D341Med (cell line): ENCODE measurements at regions not wholly inside any gene's neighbourhood (a gene's known extent, or its start where the extent isn't known, plus 50 kb on each side); places are given as distances from the start of the nearest gene placed in this dataset.
A peak's percentile ranks its signal among the peaks of the same experiment; 100 is the strongest.
"Not testable (repeated sequence)": the region's sequence is repeated elsewhere in the genome, so short reads cannot be mapped to it uniquely, and the experiment has no call there.

Source experiments
- DNase-seq: peaks from one replicate; pipeline ENCODE4 v3.0.0; 2012; ENCODE audit warnings: low spot score

DNA sequence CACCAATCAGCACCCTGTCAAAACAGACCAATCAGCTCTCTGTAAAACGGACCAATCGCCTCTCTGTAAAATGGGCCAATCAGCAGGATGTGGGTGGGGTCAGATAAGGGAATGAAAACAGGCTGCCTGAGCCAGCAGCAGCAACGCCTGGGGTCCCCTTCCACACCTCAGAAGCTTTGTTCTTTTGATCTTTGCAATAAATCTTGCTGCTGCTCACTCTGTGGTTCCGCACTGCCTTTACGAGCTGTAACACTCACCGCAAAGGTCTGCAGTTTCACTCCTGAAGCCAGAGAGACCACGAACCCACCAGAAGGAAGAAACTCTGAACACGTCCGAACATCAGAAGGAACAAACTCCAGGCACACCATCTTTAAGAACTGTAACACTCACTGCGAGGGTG, 251.4 kb downstream of the ZIC4 start:
- not testable (repeated sequence) for DNase-seq

DNA sequence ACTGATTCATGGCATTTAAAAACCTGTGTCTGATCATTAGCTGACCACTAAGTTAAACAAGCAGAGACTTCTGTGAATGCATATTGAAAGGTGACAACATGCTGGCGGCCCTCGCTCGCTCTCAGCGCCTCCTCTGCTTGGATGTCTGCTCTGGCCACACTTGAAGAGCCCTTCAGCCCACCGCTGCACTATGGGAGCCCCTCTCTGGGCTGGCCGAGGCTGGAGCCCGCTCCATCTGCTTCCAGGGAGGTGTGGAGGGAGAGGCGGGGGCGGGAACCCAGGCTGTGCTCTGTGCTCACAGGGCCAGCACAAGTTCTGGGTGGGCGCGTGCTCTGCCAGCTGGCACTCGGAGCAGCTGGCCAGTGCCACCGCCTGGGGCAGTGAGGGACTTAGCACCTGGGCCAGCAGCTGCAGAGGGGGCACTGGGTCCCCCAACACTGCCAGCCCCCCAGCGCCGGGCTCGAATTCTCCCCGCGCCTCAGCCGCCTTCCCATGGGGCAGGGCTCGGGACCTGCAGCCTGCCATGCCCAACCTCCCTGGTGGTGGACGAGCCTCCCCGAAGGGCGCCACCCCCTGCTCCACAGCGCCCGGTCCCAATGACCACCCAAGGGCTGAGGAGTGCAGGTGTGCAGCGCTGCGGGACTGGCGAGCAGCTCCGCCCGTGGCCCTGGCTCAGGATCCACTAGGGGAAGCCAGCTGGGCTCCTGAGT, 252.4 kb downstream of the ZIC4 start:
- DNase-seq = no peak

DNA sequence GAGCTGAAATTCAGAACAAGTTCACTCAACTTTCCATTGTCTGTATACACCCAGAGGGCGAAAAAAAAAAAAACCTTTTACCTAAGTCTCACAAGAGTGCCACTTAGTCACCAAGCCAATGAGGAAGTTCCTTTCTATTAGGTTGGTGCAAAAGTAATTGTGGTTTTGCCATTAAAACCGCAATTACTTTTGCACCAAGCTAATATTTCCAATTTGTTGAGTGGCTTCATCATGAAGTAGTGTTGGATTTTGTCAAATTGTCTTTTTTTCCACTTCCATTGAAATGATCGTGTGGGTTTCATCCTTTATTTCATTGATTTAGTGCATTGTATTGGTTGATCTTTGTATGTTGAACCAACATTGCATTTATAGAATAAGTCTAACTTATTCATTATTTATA, 253.9 kb downstream of the ZIC4 start:
- DNase-seq = no peak

DNA sequence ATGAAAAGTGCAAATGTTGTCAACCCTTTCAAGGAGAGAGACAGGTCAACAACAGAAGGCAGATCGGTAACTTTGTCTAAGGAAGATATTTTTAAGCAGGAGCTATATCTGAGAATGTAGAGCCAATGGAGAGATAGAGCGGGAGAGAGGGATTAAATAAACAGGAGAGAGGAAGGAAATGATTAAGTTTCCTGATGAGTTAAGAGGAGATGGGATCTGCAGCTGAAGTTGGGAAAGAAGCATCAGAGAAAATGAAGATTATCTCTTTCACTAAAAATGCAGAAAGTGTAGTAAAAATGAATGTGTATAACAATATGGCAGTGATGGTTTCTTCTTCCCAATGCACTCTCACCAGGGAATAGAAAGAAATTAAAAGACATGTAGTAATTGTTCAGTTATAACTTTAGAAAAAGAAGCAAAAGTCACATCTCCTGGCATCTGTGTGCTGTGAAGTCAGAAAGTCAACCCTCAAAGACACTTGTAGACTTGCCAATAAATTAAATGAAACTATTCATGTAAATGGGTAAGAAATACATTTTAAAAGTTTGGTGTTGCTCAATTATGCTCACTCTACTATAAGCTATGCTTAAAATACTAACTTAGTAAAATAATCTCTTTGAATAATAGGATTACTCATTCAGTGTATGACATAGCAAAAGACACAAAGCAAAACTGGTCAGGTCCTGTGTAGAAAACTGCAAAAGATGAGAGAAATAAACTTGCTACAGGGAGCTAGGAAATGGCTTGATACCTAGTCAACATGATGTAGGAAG, 264.6 kb downstream of the ZIC4 start:
- DNase-seq = no peak

DNA sequence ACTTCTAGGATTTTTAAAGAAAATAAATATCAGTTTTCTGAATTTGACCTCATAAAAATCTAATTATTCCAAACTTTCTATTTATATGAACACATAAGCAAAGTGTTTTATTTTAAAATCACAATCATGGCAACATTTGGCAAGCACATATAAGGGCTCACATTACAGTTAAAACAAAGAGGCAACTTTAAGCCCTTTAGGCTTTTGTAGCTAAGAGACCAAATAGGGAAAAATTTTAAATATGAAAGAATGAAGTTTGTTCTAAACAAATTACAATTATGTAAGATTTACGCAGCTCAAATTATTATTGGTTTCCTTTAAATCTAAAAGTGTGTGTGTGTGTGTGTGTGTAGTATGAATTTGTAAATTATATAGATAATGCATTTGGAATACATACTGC, 267.0 kb downstream of the ZIC4 start:
- DNase-seq = no peak

DNA sequence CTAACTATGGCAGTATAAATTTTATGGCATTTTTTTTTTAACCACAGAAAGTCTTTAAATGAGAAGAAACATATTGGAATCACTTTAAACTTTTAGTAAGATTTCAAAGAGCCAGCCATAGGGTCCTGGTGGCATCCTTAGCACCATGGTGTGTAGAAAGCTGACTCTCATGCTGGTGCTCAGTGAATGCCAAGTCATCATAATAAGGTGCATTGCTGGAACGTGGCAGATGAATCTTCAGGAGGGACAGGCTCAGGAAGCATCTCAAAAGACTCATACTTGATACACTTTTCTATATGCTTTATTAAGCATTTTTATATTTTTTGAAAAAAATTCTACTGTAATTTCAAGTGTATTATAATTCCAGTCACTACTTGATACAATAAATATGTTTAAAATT, 274.2 kb downstream of the ZIC4 start:
- DNase-seq = no peak

DNA sequence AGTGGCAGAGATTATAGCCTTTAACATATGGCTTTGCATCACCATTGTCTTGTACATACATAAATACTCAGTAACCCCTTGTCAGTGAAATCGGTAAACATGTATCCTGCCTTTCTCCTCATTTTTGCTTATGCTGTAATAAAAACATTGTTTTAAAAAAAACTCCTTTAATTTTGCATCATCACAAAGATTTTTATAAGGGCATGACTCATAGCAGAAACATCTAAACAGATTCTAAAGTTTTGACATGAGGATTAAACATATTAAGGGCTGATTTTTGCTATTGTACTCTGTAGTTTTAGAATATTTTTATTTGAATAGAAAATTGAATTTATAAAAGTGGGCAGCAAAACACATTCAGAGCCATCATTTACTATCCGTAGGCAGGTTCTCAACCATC, 275.9 kb downstream of the ZIC4 start:
- no peak for DNase-seq

DNA sequence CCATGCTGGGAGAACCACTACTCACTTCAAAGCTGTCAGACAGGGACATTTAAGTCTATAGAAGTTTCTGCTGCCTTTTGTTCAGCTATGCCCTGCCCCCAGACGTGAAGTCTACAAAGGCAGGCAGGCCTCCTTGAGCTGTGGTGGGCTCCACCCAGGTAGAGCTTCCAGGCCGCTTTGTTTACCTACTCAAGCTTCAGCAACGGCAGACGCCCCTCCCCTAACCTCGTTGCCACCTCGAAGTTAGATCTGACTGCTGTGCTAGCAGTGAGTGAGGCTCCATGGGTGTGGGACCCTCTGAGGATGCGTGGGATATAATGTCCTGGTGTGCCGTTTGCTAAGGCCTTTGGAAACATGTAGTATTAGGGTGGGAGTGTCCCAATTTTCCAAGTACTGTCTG, 276.7 kb downstream of the ZIC4 start:
- no peak for DNase-seq

DNA sequence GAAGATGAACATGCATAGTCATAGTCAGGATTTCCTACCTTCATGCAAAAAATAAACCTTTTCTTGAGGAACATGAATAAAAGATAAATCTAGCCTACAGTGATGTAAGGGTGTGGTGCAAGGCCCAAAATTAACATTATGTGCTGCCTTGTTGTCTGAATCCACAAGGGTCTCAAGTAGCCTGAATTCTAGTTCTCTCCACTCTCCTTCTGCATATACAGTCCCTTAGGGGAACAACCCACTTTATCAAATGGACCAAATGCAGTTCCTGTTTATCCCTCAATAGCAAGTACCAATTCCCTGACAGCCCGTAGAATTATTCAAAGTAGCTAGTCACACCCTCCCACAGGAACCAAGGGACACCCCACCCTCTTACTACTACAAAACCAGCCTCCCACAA, 284.0 kb downstream of the ZIC4 start:
- no peak for DNase-seq

DNA sequence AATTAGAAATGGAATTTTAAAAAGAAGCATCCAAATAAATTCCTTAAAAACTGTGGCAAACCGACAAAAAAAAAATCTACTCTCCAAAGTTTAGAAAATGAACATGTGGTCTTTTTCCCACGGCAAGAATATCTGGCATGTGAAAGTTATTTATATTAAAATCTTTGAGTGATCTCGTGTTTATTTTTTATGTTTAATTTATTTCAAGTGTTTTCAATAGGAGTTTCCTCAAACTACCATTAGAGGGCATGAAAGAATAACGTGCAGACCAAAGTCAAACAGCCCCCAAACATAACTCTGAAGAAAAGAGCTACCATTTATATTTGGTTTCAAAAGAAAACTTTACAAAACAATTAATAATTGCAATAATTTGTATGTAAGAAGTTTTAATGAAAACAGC, 286.4 kb downstream of the ZIC4 start:
- peak; percentile 18 for DNase-seq

DNA sequence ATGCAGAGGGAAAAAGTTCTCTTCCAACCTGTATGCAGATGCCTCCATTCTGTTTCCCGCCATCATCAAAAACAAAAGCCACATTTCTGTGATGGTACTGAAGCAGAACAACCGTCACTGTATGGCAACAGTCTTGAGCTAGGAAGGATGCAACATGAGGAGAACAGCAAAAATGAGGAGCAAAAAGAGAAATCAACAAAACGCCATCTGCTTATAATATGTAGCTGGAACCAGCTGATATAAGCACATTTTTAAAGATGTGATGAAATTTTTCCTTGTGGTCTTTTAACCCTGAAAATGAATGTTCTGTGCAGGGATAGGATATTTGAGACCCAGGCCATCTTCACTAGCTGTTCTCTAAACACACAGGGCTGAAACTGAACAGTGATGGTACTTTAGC, 287.0 kb downstream of the ZIC4 start:
- DNase-seq = no peak

DNA sequence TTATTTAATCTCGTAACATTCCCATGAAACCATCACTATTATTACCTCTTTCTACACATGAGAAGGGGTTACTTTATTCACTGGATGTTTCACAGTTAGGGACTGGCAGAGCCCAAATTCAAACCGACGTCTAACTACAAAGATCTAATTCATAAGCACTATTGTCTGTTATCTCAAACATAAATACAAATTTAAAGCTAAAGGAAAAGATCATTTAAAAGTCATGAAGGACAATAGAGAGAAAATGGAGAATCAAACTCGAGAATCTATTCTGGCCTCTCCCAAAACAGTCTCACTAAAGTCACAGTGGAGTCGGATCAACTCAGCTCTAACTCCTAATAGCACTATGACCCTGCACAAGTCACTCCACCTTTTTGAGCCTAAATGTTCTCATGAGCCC, 287.7 kb downstream of the ZIC4 start:
- DNase-seq = no peak

DNA sequence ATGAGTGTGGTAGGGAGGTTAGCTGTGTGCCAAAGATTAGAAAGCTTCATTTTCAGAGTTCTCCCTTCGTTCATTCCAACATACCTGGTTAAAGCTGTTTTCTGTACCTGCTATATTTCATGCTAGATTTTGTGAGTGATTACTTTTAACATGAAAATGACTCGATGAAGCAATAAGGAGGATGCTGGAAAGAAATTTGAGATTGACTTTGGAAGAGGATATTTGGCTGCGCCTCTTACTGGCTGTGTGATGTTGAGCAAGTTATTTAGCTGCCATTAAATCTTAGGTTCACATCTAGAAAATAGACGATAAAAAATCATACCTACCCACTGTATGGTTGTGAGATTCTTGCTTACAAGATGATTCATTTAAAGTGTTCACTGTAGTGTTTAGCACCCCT, 288.7 kb downstream of the ZIC4 start:
- DNase-seq = no peak

DNA sequence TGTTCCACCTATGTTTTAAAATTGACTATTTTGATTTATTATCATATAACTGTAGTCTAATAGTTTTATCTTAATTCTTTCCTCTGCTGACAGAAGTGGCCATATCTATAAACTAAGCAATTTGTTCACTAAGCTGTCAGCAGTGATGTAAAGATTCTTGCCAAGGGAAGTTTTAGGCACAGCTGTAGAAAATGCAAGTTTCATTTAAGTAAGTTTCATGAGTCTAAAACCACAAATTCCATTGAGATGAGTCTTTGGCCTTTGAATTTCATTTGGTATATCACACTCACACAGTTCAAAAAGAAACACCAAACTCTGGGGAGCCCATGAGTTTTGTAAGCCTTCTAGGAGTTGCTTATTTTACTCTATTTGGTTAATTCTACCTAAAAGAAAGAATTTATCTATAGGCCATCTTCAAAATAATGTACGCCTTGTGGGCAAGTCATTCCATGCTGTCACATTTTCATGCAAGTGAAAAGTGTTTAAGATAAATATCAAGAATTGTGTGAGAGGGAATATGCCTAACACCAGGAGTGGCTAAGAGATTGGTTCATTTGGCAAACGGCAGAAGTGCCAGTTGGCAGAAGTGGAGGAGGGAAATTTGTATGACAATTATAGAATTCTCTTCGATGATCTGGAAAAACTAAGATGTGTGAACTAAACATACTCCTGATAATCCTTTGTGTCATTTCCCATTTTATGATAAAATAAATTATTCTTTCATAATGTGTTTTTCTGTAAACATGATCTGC, 292.9 kb downstream of the ZIC4 start:
- DNase-seq = no peak

DNA sequence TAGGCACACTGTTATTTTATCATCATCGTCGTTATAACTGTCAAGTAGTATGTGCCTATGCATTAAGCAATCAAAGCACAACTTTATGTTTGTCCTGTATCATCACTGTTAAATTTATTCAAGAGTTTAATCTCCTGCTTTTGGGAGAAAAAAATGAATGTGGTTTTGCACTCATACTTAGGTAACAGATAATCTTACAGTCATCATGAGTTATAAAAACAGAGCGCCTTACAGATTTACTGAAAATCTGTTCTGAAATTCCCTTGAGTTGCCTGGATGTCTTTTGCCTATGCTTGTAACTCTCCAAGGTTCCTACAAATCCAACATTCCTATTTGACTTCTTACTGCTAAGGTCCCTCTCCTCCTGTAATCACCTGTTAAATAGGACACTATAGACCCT, 307.3 kb downstream of the ZIC4 start:
- no peak for DNase-seq

DNA sequence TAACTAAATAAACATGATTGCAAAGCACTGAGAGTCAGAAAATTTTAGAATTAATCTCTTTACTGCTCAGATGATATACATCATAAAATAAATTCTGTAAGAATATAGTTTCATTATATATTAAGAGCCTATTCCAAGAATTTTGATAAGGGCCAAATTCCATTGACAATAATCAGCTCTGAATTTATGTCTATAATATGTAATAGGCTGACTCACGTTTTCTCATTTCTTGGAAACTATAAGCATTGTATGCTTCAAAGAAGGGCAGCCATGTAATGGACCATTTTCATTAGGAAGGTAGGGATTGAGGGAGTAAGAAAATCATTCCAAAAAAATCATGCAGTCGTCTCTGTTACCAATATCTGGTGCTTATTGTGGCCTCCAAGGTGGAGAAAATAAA, 315.9 kb downstream of the ZIC4 start:
- DNase-seq = no peak

DNA sequence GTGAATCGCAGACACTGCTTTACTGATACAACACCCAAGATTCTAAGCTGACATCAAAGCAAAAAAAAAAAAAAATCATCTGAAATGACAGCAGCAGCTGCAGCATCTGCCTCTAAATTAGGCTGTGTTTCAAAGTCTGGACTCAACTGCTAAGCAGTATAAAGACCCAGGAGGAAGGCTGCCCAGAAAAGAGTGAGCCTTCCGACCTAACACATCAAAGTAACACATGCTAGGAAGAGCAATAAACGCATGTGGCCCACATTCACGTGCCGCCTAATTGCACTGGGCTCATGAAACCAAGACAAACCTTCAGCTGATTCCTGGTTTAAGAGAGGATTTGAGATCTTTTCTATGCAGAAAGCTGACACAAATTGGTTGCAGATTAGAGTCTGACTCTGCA, 317.1 kb downstream of the ZIC4 start:
- DNase-seq = no peak

DNA sequence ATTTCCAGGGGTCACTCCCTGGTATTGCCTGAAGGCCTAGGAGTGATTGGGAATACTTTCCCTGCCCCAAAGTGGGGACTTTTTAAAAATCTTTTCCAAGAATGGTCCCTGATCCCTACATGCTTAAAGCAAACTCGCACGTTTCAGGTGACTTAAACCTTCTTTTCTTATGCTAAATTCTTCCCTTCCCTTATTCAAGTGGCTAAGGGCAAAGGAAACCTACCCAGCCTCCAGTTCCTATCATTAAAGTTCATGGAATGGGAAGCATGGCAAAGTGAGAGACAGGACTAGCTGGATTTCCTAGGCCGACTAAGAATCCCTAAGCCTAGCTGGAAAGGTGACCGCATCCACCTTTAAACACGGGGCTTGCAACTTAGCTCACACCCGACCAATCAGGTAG, 346.8 kb downstream of the ZIC4 start:
- not testable (repeated sequence) for DNase-seq

DNA sequence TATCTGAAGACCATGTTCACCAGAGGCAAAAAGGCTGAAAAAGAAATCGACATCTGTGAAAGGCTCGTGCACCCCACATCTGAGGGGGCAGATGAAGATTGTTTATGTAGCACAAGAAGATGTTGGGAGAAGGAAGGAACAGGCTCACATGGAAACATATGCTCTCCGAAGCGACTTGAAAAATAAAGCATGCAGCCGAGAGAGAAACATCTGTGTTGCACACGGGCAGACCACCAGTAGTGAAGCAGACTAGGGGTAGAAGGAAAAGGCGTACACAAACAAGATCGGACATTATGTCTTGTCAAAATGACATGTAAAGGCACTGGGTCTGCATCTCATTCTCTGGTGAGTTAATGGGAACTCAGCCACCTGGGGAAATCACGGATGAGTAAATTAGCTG, 356.5 kb downstream of the ZIC4 start:
- no peak for DNase-seq

DNA sequence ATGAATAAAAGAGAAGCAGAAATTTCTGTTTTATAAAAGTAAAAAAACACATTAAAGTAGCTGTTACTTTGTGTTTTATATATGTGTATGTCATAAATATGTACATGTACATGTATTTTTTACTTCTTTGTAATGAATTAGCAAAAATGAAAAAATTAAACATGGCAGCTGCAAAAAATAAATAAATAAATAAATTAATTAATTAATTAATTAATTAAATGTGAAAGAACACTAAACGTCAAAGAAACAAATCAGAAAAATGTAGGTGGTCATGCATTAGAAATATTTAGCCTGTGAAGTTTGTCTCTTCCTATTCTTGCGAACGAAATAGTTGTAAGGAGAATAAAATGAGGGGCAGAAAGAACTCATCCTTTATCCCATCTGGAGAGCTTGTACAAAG, 357.0 kb downstream of the ZIC4 start:
- DNase-seq = no peak

DNA sequence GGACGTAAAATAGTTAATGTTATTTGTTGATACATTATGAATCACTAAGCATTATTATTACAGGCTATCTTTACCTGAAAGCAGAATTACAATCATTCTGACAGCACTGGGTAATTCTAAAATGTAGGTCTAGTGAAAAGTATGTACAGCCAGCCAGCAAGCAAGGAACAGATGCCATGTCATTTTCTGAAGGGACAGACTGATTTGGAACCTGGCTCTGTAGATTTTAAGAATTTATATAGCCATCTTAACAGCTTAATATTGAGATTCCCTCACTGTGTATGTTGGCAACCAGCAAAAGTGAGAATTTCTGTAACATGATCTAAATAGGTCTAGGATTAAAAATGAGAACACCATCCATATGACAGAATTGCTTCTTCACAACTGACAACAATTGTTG, 359.4 kb downstream of the ZIC4 start:
- DNase-seq = no peak

DNA sequence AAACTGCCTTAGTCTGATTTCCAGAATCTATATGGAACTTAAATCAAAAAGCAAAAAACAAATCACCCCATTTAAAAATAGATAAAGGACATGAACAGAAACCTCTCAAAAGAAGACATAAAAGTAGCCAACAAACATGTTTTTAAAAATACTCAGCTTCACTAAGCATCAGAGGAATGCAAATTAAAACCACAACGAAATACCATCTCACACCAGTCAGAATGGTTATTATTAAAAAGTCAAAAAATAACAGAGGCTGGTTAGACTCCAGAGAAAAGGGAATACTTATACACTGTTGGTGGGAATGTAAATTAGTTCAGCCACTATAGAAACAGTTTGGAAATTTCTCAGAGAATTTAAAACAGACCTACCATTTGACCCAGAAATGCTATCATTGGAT, 367.9 kb downstream of the ZIC4 start:
- DNase-seq = no peak

DNA sequence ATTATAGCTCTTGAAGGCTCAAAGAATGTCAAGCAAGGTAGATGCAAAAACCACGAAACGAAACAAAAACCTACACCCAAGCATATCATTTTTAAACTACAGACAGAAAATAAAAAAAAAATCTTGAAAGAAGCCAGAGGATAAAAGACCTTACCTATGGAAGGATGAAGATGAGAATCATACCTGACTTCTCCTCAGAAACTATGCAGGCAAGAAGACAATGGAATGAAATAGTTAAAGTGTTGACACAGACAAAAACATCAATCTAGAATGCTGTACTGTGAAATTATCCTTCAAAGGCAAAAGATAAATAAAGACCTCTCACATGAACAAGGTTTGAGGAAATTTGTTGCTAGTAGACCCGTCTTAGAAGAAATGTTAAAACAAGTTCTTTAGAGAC, 372.0 kb downstream of the ZIC4 start:
- no peak for DNase-seq
